ENCODE measurements at regions not wholly inside any gene's neighbourhood (a gene's known extent, or its start where the extent isn't known, plus 50 kb on each side); places are given as distances from the start of the nearest gene placed in this dataset.

- no peak for TF ChIP-seq POLR2A (IDR thresholded peaks at IDR 0.05)
- no peak for TF ChIP-seq CTCF (IDR thresholded peaks at IDR 0.05)
These were observed 195.5 kb downstream of the ANKRD30BL start for GRCh38 chr2:131966256-131966655.

Data from right lobe of liver (tissue), 4 donors.